HG03520 (cell line): ENCODE measurements at regions not wholly inside any gene's neighbourhood (a gene's known extent, or its start where the extent isn't known, plus 50 kb on each side); places are given as distances from the start of the nearest gene placed in this dataset.

ENCODE experiments used
- ATAC-seq: cut with Tn5 transposase; IDR thresholded peaks from one replicate; pipeline ENCODE4 v1.9.1; 2021; ENCODE audit warnings: mild to moderate bottlenecking, moderate library complexity; ENCODE audit not compliant: unreplicated experiment

GRCh38 chr13:22700246-22700887 lies 480.4 kb upstream of the SGCG start:
- no peak for ATAC-seq

GRCh38 chr13:22703601-22704209 lies 477.1 kb upstream of the SGCG start:
- ATAC-seq = no peak

- no peak for ATAC-seq
Observed at GRCh38 chr13:22707946-22708345, 472.8 kb upstream of the SGCG start.

- no peak for ATAC-seq
Observed at GRCh38 chr13:22717036-22717435, 463.7 kb upstream of the SGCG start.

- ATAC-seq = no peak
Observed at GRCh38 chr13:22726726-22727125, 454.1 kb upstream of the SGCG start.

GRCh38 chr13:22735011-22735995 lies 445.5 kb upstream of the SGCG start:
- ATAC-seq = no peak

- ATAC-seq = no peak
Observed at GRCh38 chr13:22736084-22736767, 444.6 kb upstream of the SGCG start.

GRCh38 chr13:22736768-22737092 lies 444.0 kb upstream of the SGCG start:
- no peak for ATAC-seq

- ATAC-seq = no peak
Observed at GRCh38 chr13:22738357-22738756, 442.4 kb upstream of the SGCG start.

GRCh38 chr13:22740264-22740663 lies 440.5 kb upstream of the SGCG start:
- no peak for ATAC-seq

- no peak for ATAC-seq
Observed at GRCh38 chr13:22744688-22745452, 435.9 kb upstream of the SGCG start.

- ATAC-seq = no peak
Observed at GRCh38 chr13:22748866-22749577, 431.8 kb upstream of the SGCG start.

- no peak for ATAC-seq
Observed at GRCh38 chr13:22749626-22750025, 431.2 kb upstream of the SGCG start.

- ATAC-seq = no peak
Observed at GRCh38 chr13:22757530-22758120, 423.2 kb upstream of the SGCG start.

GRCh38 chr13:22758245-22758644 lies 422.5 kb upstream of the SGCG start:
- ATAC-seq = no peak

GRCh38 chr13:22761709-22762108 lies 419.1 kb upstream of the SGCG start:
- ATAC-seq = no peak

GRCh38 chr13:22765547-22765946 lies 415.2 kb upstream of the SGCG start:
- no peak for ATAC-seq

- ATAC-seq = no peak
Observed at GRCh38 chr13:22770891-22771290, 409.9 kb upstream of the SGCG start.

GRCh38 chr13:22773465-22773864 lies 407.3 kb upstream of the SGCG start:
- ATAC-seq = no peak
